Calu3 (cell line): ENCODE measurements at regions not wholly inside any gene's neighbourhood (a gene's known extent, or its start where the extent isn't known, plus 50 kb on each side); places are given as distances from the start of the nearest gene placed in this dataset.

Experiments
- BruUV-seq: library from RNA; stranded (reverse); fragments of 400-500 nt; replicated peaks from 2 replicates; lab custom pipeline; 2021; lab: Mats Ljungman, UMichigan
- CTCF ChIA-PET: fragments of 300-600 bp; sonication (Branson Sonifier 250); formaldehyde crosslinking; loops from one replicate; lab custom pipeline; 2022; ENCODE audit warnings: antibody characterized with exemption; lab: Charles Lee
- DNase-seq: peaks from one replicate; pipeline ENCODE4 v3.0.0; 2022
- H3K27ac Mint-ChIP-seq: one replicate; pipeline ENCODE4 v1.8.0; 2022; ENCODE audit warnings: mixed read lengths; ENCODE audit not compliant: unreplicated experiment
- H3K27me3 Mint-ChIP-seq: one replicate; pipeline ENCODE4 v1.8.0; 2022; ENCODE audit warnings: mixed read lengths; ENCODE audit not compliant: unreplicated experiment
- H3K36me3 Mint-ChIP-seq: one replicate; pipeline ENCODE4 v1.8.0; 2022; ENCODE audit warnings: mild to moderate bottlenecking, moderate library complexity, mixed read lengths; ENCODE audit not compliant: insufficient read depth, unreplicated experiment
- H3K4me1 Mint-ChIP-seq: one replicate; pipeline ENCODE4 v1.8.0; 2022; ENCODE audit warnings: mild to moderate bottlenecking, low read depth, mixed read lengths; ENCODE audit not compliant: unreplicated experiment
- H3K4me3 Mint-ChIP-seq: one replicate; pipeline ENCODE4 v1.8.0; 2022; ENCODE audit warnings: mild to moderate bottlenecking, low read depth, moderate library complexity, mixed read lengths; ENCODE audit not compliant: unreplicated experiment
- H3K9me3 Mint-ChIP-seq: one replicate; pipeline ENCODE4 v1.8.0; 2022; ENCODE audit warnings: low read depth, mixed read lengths; ENCODE audit not compliant: unreplicated experiment
- intact Hi-C: fragments of 100-400 bp; cut with micrococcal nuclease; formaldehyde crosslinking; loops from one replicate; pipeline ENCODE4 v1.10.0; 2022; ENCODE audit not compliant: unreplicated experiment
- TF ChIP-seq, protein P1 (sequence below): fragments of 200-600 bp; IDR thresholded peaks from one replicate; pipeline ENCODE4 v1.8.0; 2022; ENCODE audit warnings: antibody characterized with exemption; ENCODE audit not compliant: unreplicated experiment

DNA sequence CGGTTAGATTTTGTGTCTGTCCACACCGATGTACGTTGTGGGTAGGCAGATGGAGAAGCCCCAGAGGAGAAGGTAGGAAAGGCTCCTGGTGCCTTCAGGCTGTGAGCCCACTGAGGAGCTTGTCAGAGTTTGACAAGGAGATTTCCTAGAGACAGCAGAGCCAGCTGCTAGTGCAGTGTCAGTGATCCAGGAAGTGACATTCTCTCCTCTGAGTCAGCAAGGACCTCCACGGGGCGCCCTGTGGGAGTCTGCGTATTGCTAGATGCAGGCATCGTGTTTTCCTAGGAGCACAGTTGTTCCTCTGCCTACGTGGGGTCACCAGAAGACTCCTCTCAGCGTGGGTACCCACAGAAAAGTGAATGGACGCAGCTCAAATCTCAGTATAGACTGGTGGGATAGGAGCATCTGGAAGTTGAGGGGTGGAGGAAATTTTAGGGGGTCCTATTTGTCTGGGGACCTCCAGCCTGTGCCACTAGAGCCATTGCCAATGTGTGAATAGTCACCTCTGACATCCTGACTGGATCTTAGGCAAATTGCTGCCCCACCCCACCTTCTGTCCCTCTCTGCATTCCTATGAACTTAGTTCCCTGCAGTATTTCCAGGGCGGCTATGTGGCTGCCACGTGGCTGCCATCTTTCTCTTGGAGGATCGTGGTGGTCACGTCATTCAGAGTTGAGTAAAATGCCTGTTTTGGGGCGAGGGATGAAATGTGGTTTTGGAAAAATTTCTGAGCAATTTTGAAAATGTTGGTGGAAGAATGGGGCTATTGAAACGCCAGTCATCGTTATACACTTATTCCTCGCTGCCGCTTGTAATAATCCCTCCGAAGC lies 84.8 kb upstream of the KLHL25 start:
- peak; percentile 16 for DNase-seq
- H3K4me3 Mint-ChIP-seq: no peak overlapping the region
- no peaks in the 10 kb centered on the region for H3K9me3 Mint-ChIP-seq
- no peaks in the 10 kb centered on the region for H3K4me1 Mint-ChIP-seq
- no peak overlapping the region for H3K27ac Mint-ChIP-seq
- intact Hi-C loops: no loop called here
- TF ChIP-seq, protein P1, sequence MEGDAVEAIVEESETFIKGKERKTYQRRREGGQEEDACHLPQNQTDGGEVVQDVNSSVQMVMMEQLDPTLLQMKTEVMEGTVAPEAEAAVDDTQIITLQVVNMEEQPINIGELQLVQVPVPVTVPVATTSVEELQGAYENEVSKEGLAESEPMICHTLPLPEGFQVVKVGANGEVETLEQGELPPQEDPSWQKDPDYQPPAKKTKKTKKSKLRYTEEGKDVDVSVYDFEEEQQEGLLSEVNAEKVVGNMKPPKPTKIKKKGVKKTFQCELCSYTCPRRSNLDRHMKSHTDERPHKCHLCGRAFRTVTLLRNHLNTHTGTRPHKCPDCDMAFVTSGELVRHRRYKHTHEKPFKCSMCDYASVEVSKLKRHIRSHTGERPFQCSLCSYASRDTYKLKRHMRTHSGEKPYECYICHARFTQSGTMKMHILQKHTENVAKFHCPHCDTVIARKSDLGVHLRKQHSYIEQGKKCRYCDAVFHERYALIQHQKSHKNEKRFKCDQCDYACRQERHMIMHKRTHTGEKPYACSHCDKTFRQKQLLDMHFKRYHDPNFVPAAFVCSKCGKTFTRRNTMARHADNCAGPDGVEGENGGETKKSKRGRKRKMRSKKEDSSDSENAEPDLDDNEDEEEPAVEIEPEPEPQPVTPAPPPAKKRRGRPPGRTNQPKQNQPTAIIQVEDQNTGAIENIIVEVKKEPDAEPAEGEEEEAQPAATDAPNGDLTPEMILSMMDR: no peak
- H3K27me3 Mint-ChIP-seq: peaks cover 65% of the 10 kb centered on the region
- CTCF ChIA-PET: interaction anchor here (0.7 kb wide), 1 partner anchor 758 kb away, joined by 3 read pairs; no protein-coding TSS in a partner anchor
- no TSS peak for BruUV-seq
- no peaks in the 10 kb centered on the region for H3K36me3 Mint-ChIP-seq

DNA sequence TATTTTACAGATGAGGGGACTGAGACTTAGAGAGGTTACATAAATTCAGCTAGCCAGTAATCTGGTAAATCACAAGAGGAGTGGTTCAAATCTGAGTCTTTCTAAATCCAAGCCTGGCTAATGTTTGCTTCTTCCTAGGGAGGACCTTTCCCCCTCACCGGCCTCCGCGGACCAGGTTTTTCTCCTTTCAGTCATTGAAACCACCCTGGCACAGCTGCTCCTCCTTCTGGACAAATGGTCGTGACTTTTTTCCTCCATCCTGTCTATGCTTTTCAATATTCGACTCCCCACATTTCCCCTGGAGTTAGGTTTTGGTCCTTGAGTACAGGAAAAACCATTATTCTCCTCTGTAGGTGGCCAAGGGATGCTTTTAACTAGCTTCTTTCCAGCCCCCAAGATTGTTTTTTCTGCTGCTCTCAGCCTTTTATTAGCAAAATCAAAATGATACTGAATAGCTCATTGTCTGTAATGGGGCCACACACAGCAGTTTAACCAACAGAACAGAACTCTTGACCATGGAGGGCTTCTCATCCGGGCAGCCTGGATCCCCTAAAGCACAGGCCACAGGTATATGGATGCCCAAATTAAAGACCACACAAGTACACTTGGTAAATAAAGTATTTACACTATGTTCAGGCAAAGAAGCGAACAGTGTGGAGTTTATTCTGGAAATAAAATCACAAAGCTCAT lies 85.9 kb upstream of the KLHL25 start:
- no peaks in the 10 kb centered on the region for H3K36me3 Mint-ChIP-seq
- intact Hi-C loops: no loop called here
- H3K4me1 Mint-ChIP-seq: no peaks in the 10 kb centered on the region
- peaks cover 70% of the 10 kb centered on the region for H3K27me3 Mint-ChIP-seq
- no peaks in the 10 kb centered on the region for H3K9me3 Mint-ChIP-seq
- H3K4me3 Mint-ChIP-seq: no peak overlapping the region
- BruUV-seq: no TSS peak
- DNase-seq: no peak
- TF ChIP-seq, protein P1: no peak
- CTCF ChIA-PET: no interaction called here
- H3K27ac Mint-ChIP-seq: no peak overlapping the region

DNA sequence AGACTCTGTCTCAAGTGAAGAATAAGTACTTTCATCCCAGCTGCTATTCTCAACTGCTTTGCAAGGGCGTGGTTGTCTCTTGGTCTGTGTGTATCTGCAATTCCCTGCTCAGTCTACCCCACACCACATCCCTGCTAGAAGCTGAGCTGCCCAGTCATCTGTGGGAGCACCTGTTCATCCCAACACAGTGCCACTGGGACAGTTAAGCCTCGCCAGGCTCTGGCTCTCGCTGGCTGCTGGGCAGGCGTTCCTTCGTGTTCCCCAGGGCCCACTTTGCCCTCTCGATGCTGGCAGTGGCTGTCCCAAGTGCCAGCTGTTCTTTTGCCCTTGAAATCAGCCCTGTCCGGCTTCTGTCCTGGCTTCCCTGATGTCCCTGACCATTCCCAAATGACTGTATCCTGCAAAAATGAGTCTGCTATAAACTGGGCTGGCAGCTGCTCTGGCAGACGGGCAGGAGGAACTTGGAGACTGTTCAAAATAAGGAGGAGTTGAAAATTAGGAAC lies 91.6 kb upstream of the KLHL25 start:
- no TSS peak for BruUV-seq

DNA sequence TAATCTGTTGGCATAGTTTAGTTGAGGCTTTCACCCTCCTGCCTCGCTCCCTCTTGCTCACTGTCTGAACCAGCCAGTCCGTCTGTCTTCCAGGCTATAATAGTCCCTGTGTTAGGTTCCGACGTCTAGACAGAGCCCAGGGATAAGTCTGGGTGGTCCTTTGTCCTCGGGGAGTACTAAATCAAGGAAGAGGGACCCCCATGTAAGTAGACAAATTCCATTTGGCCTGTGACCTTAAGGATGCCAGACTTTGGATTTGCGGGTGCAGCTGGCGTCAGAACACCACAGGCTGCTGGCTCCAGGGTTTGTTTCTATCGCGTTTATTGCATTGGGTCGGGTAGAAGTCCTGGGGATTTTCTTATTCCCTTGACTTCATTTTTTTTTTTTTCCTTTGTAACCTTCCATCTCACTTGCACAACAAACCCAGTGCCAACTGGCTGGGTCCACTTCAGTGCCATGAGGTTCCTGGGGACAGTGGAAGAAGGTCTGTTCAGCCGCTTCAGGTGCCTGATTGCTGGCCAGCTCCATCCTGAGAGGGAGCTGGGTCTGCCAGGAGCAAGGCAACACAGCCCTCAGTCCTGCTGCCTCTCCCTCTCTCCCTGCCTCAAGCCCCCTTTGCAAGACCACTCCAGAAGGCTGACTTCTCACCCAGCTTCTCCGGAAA lies 95.4 kb upstream of the KLHL25 start:
- Mint-ChIP-seq H3K27me3 (peaks cover 93% of the 10 kb centered on the region), H3K4me3 (no peak overlapping the region), H3K36me3 (no peaks in the 10 kb centered on the region), H3K27ac (no peak overlapping the region), H3K9me3 (no peaks in the 10 kb centered on the region), H3K4me1 (no peaks in the 10 kb centered on the region)
- no TSS peak for BruUV-seq
- TF ChIP-seq, protein P1: no peak
- intact Hi-C loops: no loop called here
- CTCF ChIA-PET: no interaction called here
- no peak for DNase-seq

More for the DNA sequence above, 91.6 kb upstream of the KLHL25 start:
- no peaks in the 10 kb centered on the region for H3K9me3 Mint-ChIP-seq
- intact Hi-C loops: no loop called here
- no peak for DNase-seq
- H3K36me3 Mint-ChIP-seq: no peaks in the 10 kb centered on the region
- no peaks in the 10 kb centered on the region for H3K4me1 Mint-ChIP-seq
- no peak overlapping the region for H3K27ac Mint-ChIP-seq
- TF ChIP-seq, protein P1: no peak
- CTCF ChIA-PET: no interaction called here
- H3K27me3 Mint-ChIP-seq: peaks cover 70% of the 10 kb centered on the region
- H3K4me3 Mint-ChIP-seq: no peak overlapping the region
